ENCODE measurements at regions not wholly inside any gene's neighbourhood (a gene's known extent, or its start where the extent isn't known, plus 50 kb on each side); places are given as distances from the start of the nearest gene placed in this dataset.

DNA sequence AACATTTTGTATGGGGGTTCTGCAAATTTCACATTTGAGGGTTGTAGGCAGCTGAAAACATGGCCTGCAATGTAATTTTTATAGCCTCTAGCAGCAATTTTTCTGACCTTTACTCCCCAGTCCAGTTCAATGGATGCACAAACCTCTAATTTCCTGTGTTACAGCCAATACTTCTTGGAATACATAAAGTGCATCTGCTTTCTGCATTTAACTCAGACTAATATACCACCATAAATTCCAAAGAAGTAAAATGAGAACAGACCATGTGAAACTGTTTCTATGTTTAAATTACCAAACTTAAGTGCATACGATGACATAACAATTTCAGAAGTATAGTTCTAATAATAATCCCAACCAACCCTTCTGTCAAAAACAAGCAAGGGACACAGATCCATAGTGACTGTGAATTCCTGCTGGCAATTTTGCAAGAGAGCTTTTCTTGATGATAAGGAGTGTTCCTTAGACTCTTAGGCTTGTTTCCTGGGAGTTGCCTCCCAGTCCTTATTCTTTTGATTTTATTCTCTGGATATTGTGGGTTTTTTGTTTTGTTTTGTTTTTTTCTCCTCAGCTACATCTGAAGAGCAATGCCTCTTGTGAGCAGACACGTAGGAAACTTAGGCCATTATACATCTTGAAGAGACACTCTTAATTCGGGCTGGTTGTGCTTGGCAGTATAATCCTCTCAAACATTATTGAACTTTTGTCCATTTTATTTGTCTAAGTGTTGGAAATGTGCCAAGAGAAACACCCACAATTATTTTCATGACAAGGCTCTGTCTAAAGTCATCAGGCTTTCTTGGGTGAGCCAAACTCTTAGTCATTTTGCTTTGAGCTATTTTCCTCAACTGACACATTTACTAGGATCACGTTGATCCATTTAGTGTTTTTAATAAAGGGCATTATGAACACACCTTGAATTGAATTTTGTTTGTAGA is 51.3 kb upstream of the RERGL start:
- TF ChIP-seq, protein P1, sequence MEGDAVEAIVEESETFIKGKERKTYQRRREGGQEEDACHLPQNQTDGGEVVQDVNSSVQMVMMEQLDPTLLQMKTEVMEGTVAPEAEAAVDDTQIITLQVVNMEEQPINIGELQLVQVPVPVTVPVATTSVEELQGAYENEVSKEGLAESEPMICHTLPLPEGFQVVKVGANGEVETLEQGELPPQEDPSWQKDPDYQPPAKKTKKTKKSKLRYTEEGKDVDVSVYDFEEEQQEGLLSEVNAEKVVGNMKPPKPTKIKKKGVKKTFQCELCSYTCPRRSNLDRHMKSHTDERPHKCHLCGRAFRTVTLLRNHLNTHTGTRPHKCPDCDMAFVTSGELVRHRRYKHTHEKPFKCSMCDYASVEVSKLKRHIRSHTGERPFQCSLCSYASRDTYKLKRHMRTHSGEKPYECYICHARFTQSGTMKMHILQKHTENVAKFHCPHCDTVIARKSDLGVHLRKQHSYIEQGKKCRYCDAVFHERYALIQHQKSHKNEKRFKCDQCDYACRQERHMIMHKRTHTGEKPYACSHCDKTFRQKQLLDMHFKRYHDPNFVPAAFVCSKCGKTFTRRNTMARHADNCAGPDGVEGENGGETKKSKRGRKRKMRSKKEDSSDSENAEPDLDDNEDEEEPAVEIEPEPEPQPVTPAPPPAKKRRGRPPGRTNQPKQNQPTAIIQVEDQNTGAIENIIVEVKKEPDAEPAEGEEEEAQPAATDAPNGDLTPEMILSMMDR (IDR thresholded peaks at IDR 0.05; ENCODE audit: poor library complexity): no peak
- TF ChIP-seq EZH2 (IDR thresholded peaks at IDR 0.05; ENCODE audit: borderline replicate concordance) (no peak), EZH2phosphoT487 (IDR thresholded peaks at IDR 0.05; ENCODE audit: low read depth, severe bottlenecking, unreplicated experiment) (no peak)

Data from hepatocyte (in vitro differentiated cells).